ENCODE measurements at regions not wholly inside any gene's neighbourhood (a gene's known extent, or its start where the extent isn't known, plus 50 kb on each side); places are given as distances from the start of the nearest gene placed in this dataset.

DNA sequence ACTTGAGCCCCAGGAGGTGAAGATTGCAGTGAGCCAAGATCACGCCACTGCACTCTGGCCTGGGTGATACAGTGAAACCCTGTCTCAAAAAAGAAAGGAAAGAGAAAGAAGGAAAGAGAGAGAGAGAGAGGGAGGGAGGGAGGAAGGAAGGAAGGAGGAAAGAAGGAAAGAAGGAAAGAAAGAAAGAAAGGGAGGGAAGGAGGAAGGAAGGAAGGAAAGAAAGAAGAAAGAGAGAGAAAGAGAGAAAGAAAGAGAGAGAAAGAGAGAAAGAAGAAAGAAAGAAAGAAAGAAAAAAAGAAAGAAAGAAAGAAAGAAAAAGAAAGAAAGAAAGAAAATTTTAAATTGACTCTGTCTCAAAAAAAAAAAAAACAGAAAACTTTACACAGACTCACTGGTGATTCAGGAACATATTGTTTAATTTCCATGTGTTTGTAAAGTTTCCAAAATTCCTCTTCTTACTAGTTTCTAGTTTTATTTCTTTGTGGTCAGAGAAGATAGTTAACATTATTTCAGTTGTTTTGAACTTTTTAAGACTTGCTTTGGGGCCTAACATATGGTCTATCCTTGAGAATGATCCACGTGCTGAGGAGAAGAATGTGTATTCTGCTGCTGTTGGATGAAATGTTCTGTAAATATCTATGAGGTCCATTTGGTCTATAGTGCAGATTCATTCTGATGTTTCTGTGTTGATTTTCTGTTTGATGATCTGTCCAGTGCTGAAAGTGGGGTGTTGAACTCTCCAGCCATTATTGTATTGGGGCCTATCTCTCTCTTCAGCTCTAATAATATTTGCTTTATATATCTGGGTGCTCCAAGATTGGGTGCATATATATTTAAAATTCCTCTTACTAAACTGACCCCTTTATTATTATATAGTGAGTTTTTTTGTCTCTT is 204.4 kb upstream of the SERP2 start:
- H3K36me3 ChIP-seq: no peaks in the 10 kb centered on the region
- H3K4me1 ChIP-seq: no peaks in the 10 kb centered on the region
- H3K27me3 ChIP-seq: no peaks in the 10 kb centered on the region
- ATAC-seq (no peak), DNase-seq (no peak), FAIRE-seq (no peak)
- 91 to 95% methylated on average over 2 of the region's 2 CpGs for WGBS, 2 donors
- no peak overlapping the region for H3K27ac ChIP-seq
- TF ChIP-seq, protein P1, sequence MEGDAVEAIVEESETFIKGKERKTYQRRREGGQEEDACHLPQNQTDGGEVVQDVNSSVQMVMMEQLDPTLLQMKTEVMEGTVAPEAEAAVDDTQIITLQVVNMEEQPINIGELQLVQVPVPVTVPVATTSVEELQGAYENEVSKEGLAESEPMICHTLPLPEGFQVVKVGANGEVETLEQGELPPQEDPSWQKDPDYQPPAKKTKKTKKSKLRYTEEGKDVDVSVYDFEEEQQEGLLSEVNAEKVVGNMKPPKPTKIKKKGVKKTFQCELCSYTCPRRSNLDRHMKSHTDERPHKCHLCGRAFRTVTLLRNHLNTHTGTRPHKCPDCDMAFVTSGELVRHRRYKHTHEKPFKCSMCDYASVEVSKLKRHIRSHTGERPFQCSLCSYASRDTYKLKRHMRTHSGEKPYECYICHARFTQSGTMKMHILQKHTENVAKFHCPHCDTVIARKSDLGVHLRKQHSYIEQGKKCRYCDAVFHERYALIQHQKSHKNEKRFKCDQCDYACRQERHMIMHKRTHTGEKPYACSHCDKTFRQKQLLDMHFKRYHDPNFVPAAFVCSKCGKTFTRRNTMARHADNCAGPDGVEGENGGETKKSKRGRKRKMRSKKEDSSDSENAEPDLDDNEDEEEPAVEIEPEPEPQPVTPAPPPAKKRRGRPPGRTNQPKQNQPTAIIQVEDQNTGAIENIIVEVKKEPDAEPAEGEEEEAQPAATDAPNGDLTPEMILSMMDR (IDR thresholded peaks at IDR 0.05): no peak
- H3K4me3 ChIP-seq: no peak overlapping the region
- H3K9me3 ChIP-seq: no peaks in the 10 kb centered on the region
- intact Hi-C loops (cut with DNase I): no loop called here

GRCh38 chr13:44170731-44171130 is 202.9 kb upstream of the SERP2 start:
- FAIRE-seq: no peak
- intact Hi-C loops (cut with DNase I): no loop called here

DNA sequence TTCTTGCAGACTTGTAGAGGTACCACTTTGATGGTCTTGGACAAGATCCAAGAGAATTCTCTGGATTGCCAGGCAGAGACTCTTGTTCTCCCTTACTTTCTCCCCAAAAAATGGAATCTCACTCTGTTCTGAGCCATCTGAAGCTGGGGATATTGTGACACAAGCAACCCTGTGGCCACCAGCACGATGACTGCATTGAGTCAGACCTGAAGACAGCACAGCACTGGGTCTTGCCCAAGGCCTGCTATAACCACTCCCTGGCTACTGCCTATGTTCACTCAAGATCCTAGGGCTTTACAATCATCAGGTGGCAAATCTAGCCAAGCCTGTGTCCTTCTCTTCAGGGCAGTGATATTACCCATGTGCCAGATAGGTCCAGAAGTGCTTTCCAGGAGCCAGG is 202.5 kb upstream of the SERP2 start:
- FAIRE-seq (no peak), ATAC-seq (no peak), DNase-seq (no peak)
- TF ChIP-seq, protein P1 (IDR thresholded peaks at IDR 0.05): no peak
- intact Hi-C loops (cut with DNase I): no loop called here
- Histone ChIP-seq H3K27me3 (no peaks in the 10 kb centered on the region), H3K9me3 (no peaks in the 10 kb centered on the region), H3K27ac (no peak overlapping the region), H3K4me3 (no peak overlapping the region), H3K36me3 (no peaks in the 10 kb centered on the region), H3K4me1 (no peaks in the 10 kb centered on the region)
- WGBS, 2 donors: 71 to 88% methylated on average over 1 of the region's 1 CpG

More at GRCh38 chr13:44170731-44171130, 202.9 kb upstream of the SERP2 start:
- ATAC-seq (no peak), DNase-seq (no peak)
- H3K4me1 ChIP-seq: no peaks in the 10 kb centered on the region
- no peak overlapping the region for H3K27ac ChIP-seq
- no peaks in the 10 kb centered on the region for H3K36me3 ChIP-seq
- H3K4me3 ChIP-seq: no peak overlapping the region
- no peaks in the 10 kb centered on the region for H3K27me3 ChIP-seq
- 77 to 84% methylated on average over 1 of the region's 1 CpG for WGBS, 2 donors
- TF ChIP-seq, protein P1 (IDR thresholded peaks at IDR 0.05): no peak
- no peaks in the 10 kb centered on the region for H3K9me3 ChIP-seq

DNA sequence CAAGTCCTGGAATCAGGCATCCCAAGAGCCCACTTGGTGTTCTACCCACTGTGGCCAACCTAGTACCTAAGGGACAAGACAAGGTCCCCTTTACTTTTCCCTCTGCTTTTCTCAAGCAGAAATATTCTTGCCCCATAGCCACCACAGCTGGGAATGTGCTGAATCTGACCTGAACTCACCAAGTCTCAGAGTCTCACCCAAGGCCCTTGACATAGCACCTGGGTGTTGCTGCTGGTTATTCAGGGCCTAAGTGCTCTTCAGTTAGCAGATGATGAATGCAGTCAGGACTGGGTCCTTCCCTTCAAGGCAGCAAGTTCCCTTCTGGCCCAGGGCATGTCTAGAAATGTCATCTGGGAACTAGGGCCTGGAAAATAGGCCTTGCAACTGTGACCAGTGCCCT is 201.8 kb upstream of the SERP2 start:
- DNase-seq: no peak
- TF ChIP-seq, protein P1 (IDR thresholded peaks at IDR 0.05): no peak
- H3K27ac ChIP-seq: no peak overlapping the region
- H3K27me3 ChIP-seq: no peaks in the 10 kb centered on the region
- intact Hi-C loops (cut with DNase I): no loop called here
- FAIRE-seq: no peak
- no peaks in the 10 kb centered on the region for H3K4me1 ChIP-seq
- no peak overlapping the region for H3K4me3 ChIP-seq
- H3K36me3 ChIP-seq: no peaks in the 10 kb centered on the region
- ATAC-seq: no peak
- no peaks in the 10 kb centered on the region for H3K9me3 ChIP-seq

GRCh38 chr13:44172281-44172810 is 201.3 kb upstream of the SERP2 start:
- H3K27ac ChIP-seq: no peak overlapping the region
- 78% methylated on average over 4 of the region's 4 CpGs for WGBS, 2 donors
- no peaks in the 10 kb centered on the region for H3K9me3 ChIP-seq
- FAIRE-seq: no peak
- no peak for ATAC-seq
- DNase-seq: no peak
- intact Hi-C loops (cut with DNase I): no loop called here
- no peaks in the 10 kb centered on the region for H3K36me3 ChIP-seq
- H3K4me3 ChIP-seq: no peak overlapping the region
- no peaks in the 10 kb centered on the region for H3K27me3 ChIP-seq
- TF ChIP-seq, protein P1 (IDR thresholded peaks at IDR 0.05): no peak
- H3K4me1 ChIP-seq: no peaks in the 10 kb centered on the region
